ENCODE measurements at regions not wholly inside any gene's neighbourhood (a gene's known extent, or its start where the extent isn't known, plus 50 kb on each side); places are given as distances from the start of the nearest gene placed in this dataset.
A peak's percentile ranks its signal among the peaks of the same experiment; 100 is the strongest.
"Not testable (repeated sequence)": the region's sequence is repeated elsewhere in the genome, so short reads cannot be mapped to it uniquely, and the experiment has no call there.

DNA sequence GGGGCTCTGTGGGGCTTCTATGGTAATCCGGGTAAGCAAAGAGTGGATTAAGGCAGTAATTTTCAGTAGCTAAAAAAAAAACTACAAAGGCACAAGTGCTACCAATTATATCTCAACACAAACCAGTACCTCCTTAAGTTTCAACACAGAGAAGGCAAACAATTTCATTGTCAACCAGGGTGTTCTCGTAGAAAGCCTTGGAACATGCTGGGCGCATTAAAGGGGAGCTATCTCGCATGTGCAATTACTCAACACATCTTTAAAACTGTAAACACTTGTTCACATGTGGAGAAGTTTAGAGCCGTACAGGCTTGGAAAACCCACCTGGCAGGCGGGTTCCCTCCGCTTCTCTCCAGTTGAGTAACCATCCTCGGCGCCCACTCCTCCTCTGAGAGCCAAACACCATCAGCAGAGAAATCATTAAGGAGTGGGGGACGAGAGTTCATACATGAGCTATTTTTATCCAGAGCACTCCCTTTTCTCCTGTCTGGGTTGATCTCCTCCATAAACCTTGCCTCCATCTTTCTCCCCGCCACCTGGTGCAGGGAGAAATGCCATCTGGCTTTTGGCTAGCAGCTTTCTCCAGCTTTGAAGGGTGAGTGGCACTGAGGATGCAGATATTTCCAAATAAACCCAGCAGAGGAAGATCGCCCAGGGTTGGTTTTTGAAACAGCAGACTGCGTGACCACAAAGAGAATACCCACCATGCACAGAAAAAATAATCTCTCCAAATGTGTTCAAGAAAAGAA is 287.1 kb downstream of the WDR11 start:
- Histone ChIP-seq H3K27ac (ENCODE audit: low read depth, low read length) (peak overlapping the region; percentile 72), H3K4me3 (ENCODE audit: low read length) (no peak overlapping the region), H3K36me3 (ENCODE audit: control insufficient read depth, insufficient read depth, low read length) (no peaks in the 10 kb centered on the region), H3K27me3 (ENCODE audit: control insufficient read depth, insufficient read depth, low read length) (no peaks in the 10 kb centered on the region), H3K9ac (ENCODE audit: low read length) (no peak overlapping the region), H3K4me1 (ENCODE audit: control insufficient read depth, insufficient read depth, low read length) (peaks cover 8% of the 10 kb centered on the region)

DNA sequence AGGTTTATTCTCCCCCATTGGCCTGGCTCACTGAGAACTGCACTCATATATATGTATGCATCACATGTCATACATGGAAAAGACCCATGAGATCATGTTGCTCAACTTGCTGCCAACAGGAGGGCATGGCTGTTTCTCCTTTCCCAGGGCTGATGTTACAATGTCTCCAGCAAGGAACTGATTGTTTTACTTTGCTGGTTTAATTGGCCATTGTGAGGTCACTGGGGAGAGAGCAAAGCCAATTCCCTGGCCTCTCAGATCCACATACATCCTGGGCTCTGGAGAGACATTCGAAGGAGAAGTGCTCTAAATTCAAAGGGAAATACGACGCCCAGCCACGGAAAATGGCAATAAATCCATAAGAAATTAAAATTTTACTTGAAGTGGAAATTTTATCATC is 287.8 kb downstream of the WDR11 start:
- Histone ChIP-seq H3K36me3 (ENCODE audit: control insufficient read depth, insufficient read depth, low read length) (no peaks in the 10 kb centered on the region), H3K27ac (ENCODE audit: low read depth, low read length) (peak overlapping the region; percentile 72), H3K9ac (ENCODE audit: low read length) (no peak overlapping the region), H3K4me1 (ENCODE audit: control insufficient read depth, insufficient read depth, low read length) (peaks cover 8% of the 10 kb centered on the region), H3K27me3 (ENCODE audit: control insufficient read depth, insufficient read depth, low read length) (no peaks in the 10 kb centered on the region), H3K4me3 (ENCODE audit: low read length) (no peak overlapping the region)

DNA sequence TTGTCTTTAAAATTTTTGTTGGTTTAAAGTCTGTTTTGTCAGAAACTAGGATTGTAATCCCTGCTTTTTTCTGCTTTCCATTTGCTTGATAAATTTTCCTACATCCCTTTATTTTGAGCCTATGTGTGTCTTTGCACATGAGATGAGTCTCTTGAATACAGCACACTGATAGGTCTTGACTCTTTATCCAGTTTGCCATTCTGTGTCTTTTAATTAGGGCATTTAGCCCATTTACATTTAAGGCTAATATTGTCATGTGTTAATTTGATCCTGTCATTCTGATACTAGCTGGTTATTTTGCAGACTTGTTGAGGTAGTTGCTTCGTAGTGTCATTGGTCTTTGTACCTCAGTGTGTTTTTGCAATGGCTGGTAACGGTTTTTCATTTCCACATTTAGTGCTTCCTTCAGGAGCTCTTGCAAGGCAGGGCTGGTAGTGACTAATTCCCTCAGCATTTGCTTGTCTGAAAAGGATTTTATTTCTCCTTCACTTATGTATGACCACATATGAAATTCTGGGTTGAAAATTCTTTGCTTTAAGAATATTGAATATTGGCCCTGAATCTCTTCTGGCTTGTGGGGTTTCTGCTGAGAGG is 294.7 kb downstream of the WDR11 start:
- not testable (repeated sequence) for H3K27me3 ChIP-seq (ENCODE audit: control insufficient read depth, insufficient read depth, low read length)

DNA sequence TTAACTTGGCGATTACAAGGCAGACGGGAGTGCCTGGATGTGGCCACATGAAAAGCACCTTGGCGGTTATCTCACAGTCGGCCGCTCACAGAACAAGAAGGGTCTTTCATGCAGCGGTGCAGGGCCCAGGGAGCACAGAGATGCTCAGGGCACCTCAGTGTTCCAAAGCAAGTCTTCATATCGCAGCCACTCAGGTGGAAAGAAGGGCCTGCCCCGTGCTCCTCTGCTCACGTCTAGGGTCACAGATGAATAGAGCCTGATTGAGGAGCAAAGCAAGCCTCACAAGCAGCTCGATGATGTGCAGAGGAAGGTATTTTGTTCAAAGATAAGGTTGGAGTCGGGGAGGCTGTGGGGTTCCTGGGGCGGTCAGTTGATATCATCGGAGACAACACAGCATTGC is 297.8 kb downstream of the WDR11 start:
- Histone ChIP-seq H3K27me3 (ENCODE audit: control insufficient read depth, insufficient read depth, low read length) (no peaks in the 10 kb centered on the region), H3K4me3 (ENCODE audit: low read length) (no peak overlapping the region), H3K9ac (ENCODE audit: low read length) (no peak overlapping the region), H3K36me3 (ENCODE audit: control insufficient read depth, insufficient read depth, low read length) (no peaks in the 10 kb centered on the region), H3K4me1 (ENCODE audit: control insufficient read depth, insufficient read depth, low read length) (no peaks in the 10 kb centered on the region), H3K27ac (ENCODE audit: low read depth, low read length) (no peak overlapping the region)

More for the DNA sequence above, 294.7 kb downstream of the WDR11 start:
- H3K4me3 ChIP-seq (ENCODE audit: low read length); H3K9ac ChIP-seq (ENCODE audit: low read length); H3K36me3 ChIP-seq (ENCODE audit: control insufficient read depth, insufficient read depth, low read length); H3K4me1 ChIP-seq (ENCODE audit: control insufficient read depth, insufficient read depth, low read length); H3K27ac ChIP-seq (ENCODE audit: low read depth, low read length): not testable (repeated sequence)

DNA sequence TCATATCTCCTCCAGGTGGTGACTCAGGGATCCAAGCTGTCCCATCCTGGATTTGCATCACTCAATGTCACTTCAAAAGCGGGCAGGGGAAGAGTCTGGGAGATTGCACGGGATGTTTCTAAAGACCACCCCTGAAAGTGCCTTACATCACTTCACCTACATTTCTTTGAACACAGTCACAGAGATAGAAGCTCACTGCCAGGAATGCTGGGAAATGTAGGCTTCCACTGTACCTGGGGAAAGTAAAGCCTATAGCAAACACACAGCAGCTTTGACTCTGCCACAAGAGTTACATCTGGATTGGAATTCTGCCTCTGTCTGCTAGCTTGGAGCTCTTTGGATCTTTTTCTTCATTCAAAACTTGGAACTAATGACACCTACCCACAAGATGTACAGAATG is 300.9 kb downstream of the WDR11 start:
- H3K4me3 ChIP-seq (ENCODE audit: low read length): no peak overlapping the region
- no peak overlapping the region for H3K9ac ChIP-seq (ENCODE audit: low read length)
- H3K27me3 ChIP-seq (ENCODE audit: control insufficient read depth, insufficient read depth, low read length): no peaks in the 10 kb centered on the region
- peaks cover 6% of the 10 kb centered on the region for H3K4me1 ChIP-seq (ENCODE audit: control insufficient read depth, insufficient read depth, low read length)
- no peaks in the 10 kb centered on the region for H3K36me3 ChIP-seq (ENCODE audit: control insufficient read depth, insufficient read depth, low read length)
- no peak overlapping the region for H3K27ac ChIP-seq (ENCODE audit: low read depth, low read length)

DNA sequence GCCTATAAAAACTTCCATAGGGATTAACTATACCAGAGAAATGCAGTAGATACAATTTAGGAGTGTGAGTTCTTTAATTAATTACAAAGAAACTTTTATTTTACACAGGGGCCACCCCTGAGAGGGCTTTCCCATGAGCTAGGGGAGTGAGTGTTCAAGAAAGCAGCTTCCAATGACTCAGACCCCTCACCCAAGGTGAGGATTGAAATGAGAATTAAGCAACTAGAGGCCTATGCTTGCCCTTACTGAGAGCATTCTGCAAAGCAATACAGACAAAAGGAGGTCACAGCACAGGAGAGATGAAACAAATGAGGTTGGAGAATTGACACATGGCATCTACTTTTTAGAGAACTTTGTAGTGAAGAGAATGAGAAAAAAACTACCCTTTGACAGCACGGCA is 301.8 kb downstream of the WDR11 start:
- Histone ChIP-seq H3K27ac (ENCODE audit: low read depth, low read length) (no peak overlapping the region), H3K9ac (ENCODE audit: low read length) (no peak overlapping the region), H3K4me3 (ENCODE audit: low read length) (no peak overlapping the region), H3K4me1 (ENCODE audit: control insufficient read depth, insufficient read depth, low read length) (peaks cover 6% of the 10 kb centered on the region), H3K27me3 (ENCODE audit: control insufficient read depth, insufficient read depth, low read length) (no peaks in the 10 kb centered on the region), H3K36me3 (ENCODE audit: control insufficient read depth, insufficient read depth, low read length) (no peaks in the 10 kb centered on the region)

DNA sequence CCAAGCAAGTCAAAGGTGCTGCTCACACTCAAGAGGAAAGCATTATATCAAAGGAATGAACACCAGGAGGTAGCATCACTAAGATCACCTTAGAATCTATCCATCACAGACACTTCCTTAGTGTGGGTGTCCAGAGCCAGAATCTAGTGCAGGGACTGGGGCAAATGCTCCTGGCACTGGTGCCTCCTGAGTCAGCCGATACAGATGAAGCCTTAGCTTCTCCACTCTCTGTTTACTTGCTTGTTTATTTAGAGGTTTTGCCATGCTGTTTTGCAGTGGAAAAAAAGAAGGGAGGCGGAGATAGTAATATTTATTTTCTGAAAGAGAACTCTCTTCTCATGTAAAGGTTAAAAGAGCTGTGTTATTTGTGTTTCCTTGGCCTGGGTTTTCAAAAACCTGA is 303.1 kb downstream of the WDR11 start:
- Histone ChIP-seq H3K36me3 (ENCODE audit: control insufficient read depth, insufficient read depth, low read length) (no peaks in the 10 kb centered on the region), H3K4me1 (ENCODE audit: control insufficient read depth, insufficient read depth, low read length) (peaks cover 6% of the 10 kb centered on the region), H3K27me3 (ENCODE audit: control insufficient read depth, insufficient read depth, low read length) (no peaks in the 10 kb centered on the region), H3K9ac (ENCODE audit: low read length) (no peak overlapping the region), H3K4me3 (ENCODE audit: low read length) (no peak overlapping the region), H3K27ac (ENCODE audit: low read depth, low read length) (no peak overlapping the region)

DNA sequence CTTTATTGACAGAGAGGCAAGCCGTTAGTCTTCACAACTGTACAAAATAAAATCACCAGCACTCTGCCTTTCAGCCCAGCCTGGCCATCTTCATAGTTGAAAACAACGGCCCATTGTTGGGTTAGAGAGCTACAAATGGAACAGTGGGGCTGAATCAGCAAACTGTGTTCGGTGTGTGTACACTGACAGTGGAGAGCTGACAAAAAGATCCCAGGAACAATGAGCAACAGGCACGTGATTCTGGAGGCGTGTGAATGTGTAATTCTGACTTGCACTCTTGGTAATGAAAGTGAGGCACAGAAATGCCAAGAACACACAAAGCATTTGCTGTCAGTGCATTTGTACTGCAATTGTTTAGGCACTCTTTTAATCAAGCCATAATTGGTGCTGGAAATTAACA is 303.7 kb downstream of the WDR11 start:
- Histone ChIP-seq H3K27ac (ENCODE audit: low read depth, low read length) (no peak overlapping the region), H3K4me1 (ENCODE audit: control insufficient read depth, insufficient read depth, low read length) (peaks cover 6% of the 10 kb centered on the region), H3K9ac (ENCODE audit: low read length) (no peak overlapping the region), H3K27me3 (ENCODE audit: control insufficient read depth, insufficient read depth, low read length) (no peaks in the 10 kb centered on the region), H3K4me3 (ENCODE audit: low read length) (no peak overlapping the region), H3K36me3 (ENCODE audit: control insufficient read depth, insufficient read depth, low read length) (no peaks in the 10 kb centered on the region)

DNA sequence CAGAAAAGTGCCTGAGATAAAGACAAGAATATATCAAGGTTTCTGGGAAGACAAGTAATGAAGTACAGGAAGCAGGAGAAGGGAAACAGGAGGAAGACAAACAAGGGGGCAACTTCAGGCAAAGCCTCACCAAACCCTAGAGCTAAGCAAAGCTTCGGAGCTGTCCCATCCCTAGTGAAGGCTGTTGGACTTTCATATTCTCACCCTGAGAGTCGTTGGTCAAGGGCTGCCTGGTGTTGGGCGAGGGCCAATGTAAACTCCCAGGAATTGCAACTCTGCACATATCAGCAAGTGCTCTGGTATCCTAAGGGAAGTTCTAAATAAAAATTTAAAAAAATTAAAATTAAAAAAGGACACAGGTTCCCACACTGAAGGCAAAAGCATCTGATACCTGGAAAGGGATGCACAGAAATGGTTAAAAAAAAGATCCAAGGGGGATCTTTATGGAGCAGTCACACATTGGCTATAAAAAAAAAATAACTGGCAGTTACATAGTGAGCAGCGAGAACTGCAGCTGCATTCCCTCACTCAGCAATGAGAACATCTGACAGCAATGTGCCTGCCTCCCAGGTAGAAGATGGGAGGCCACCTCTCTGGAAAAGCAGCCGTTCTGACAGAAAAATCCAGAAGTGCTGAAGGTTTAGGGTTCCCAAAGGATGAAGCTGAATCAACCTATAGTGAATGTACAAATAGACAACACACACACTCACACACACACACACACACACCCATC is 304.7 kb downstream of the WDR11 start:
- Histone ChIP-seq H3K9ac (ENCODE audit: low read length) (no peak overlapping the region), H3K36me3 (ENCODE audit: control insufficient read depth, insufficient read depth, low read length) (no peaks in the 10 kb centered on the region), H3K4me3 (ENCODE audit: low read length) (no peak overlapping the region), H3K4me1 (ENCODE audit: control insufficient read depth, insufficient read depth, low read length) (peaks cover 6% of the 10 kb centered on the region), H3K27ac (ENCODE audit: low read depth, low read length) (no peak overlapping the region), H3K27me3 (ENCODE audit: control insufficient read depth, insufficient read depth, low read length) (no peaks in the 10 kb centered on the region)

DNA sequence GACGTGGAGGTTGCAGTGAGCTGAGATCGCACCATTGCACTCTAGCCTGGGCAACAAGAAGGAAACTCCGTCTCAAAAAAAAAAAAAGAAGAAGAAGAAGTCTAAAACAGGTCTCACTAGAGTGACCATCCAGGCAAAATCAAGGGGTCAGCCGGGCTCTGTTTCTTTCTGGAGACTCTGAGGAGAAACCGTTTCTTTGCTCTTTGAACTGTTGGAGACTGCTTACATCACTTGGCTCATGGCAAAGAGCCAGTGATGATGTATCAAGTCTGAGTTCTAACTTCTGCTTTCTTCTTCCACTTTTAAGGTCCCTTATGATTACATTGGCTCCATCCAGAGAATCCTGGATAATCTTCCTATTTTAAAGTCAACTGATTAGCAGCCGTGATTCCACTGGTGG is 306.8 kb downstream of the WDR11 start:
- Histone ChIP-seq H3K4me3 (ENCODE audit: low read length) (no peak overlapping the region), H3K27me3 (ENCODE audit: control insufficient read depth, insufficient read depth, low read length) (no peaks in the 10 kb centered on the region), H3K9ac (ENCODE audit: low read length) (no peak overlapping the region), H3K4me1 (ENCODE audit: control insufficient read depth, insufficient read depth, low read length) (peaks cover 6% of the 10 kb centered on the region), H3K36me3 (ENCODE audit: control insufficient read depth, insufficient read depth, low read length) (no peaks in the 10 kb centered on the region), H3K27ac (ENCODE audit: low read depth, low read length) (no peak overlapping the region)

DNA sequence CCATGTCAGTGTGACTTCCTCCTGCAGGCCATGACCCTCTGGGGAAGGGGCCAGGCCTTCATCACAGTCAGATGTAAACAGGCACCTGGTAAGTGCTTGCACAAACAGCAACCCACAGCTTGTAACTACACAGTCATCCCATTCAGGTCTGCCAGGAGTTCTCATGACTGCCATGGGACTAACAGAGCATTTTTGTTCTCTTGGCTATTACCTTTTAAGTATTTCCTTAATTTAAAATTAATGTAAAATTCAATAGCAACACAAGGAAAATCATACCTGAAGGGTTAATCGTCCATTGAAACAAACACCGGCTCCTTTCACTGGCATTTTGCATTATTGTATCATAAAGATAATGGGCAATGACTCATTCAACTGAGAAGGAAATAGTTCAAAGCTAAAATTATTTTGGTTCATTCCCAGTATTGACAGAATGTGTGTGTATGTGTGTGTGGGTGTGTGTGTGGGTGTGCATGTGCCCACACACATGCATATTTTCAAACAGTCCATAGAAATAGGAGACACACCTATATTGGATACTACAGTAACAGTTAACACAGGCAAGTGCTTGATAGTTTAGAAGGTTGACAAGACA is 307.9 kb downstream of the WDR11 start:
- Histone ChIP-seq H3K36me3 (ENCODE audit: control insufficient read depth, insufficient read depth, low read length) (no peaks in the 10 kb centered on the region), H3K9ac (ENCODE audit: low read length) (no peak overlapping the region), H3K27ac (ENCODE audit: low read depth, low read length) (no peak overlapping the region), H3K27me3 (ENCODE audit: control insufficient read depth, insufficient read depth, low read length) (no peaks in the 10 kb centered on the region), H3K4me3 (ENCODE audit: low read length) (no peak overlapping the region), H3K4me1 (ENCODE audit: control insufficient read depth, insufficient read depth, low read length) (peaks cover 6% of the 10 kb centered on the region)

DNA sequence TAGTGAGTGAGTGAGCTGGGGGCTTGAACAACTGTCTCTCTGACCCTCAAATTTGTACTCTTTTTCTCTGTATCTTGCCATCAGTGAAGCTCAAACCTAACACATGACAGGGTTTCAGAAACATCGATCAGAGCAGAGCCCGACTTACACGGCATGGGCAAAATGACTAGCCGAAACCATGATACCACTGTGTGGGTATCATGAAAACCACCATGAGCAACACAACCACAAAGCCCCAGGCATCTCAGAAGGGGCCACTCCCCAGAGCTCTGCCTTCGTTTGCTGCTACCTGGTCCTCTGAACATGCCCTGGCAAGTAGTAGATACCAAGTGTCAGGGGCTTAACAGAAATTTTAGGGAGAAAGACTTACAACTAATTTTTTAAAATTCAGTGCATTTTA is 308.5 kb downstream of the WDR11 start:
- no peak overlapping the region for H3K4me3 ChIP-seq (ENCODE audit: low read length)
- peaks cover 6% of the 10 kb centered on the region for H3K4me1 ChIP-seq (ENCODE audit: control insufficient read depth, insufficient read depth, low read length)
- no peaks in the 10 kb centered on the region for H3K27me3 ChIP-seq (ENCODE audit: control insufficient read depth, insufficient read depth, low read length)
- H3K27ac ChIP-seq (ENCODE audit: low read depth, low read length): no peak overlapping the region
- H3K36me3 ChIP-seq (ENCODE audit: control insufficient read depth, insufficient read depth, low read length): no peaks in the 10 kb centered on the region
- H3K9ac ChIP-seq (ENCODE audit: low read length): no peak overlapping the region

Measured in rectal smooth muscle tissue (tissue), 1 donor.